GM19395 (cell line): ENCODE measurements at regions not wholly inside any gene's neighbourhood (a gene's known extent, or its start where the extent isn't known, plus 50 kb on each side); places are given as distances from the start of the nearest gene placed in this dataset.
"Not testable (repeated sequence)": the region's sequence is repeated elsewhere in the genome, so short reads cannot be mapped to it uniquely, and the experiment has no call there.

Experiments
- ATAC-seq: cut with Tn5 transposase; IDR thresholded peaks from one replicate; pipeline ENCODE4 v1.9.1; 2021; ENCODE audit warnings: mild to moderate bottlenecking, moderate library complexity; ENCODE audit not compliant: unreplicated experiment

- no peak for ATAC-seq
Measured at GRCh38 chr14:84273181-84273580, 1256.8 kb upstream of the FLRT2 start.

- no peak for ATAC-seq
Measured at GRCh38 chr14:84282618-84283017, 1247.3 kb upstream of the FLRT2 start.

GRCh38 chr14:84288781-84289180 lies 1241.2 kb upstream of the FLRT2 start:
- ATAC-seq = no peak

- ATAC-seq = no peak
Measured at GRCh38 chr14:84298663-84299195, 1231.2 kb upstream of the FLRT2 start.

- no peak for ATAC-seq
Measured at GRCh38 chr14:84303140-84303539, 1226.8 kb upstream of the FLRT2 start.

GRCh38 chr14:84312551-84312950 lies 1217.4 kb upstream of the FLRT2 start:
- no peak for ATAC-seq

GRCh38 chr14:84323450-84323849 lies 1206.5 kb upstream of the FLRT2 start:
- no peak for ATAC-seq

- ATAC-seq = no peak
Measured at GRCh38 chr14:84323978-84324377, 1206.0 kb upstream of the FLRT2 start.

- ATAC-seq = no peak
Measured at GRCh38 chr14:84336433-84336832, 1193.5 kb upstream of the FLRT2 start.

GRCh38 chr14:84340938-84341337 lies 1189.0 kb upstream of the FLRT2 start:
- ATAC-seq = no peak

GRCh38 chr14:84341867-84342266 lies 1188.1 kb upstream of the FLRT2 start:
- ATAC-seq = not testable (repeated sequence)

- no peak for ATAC-seq
Measured at GRCh38 chr14:84343656-84344055, 1186.3 kb upstream of the FLRT2 start.

GRCh38 chr14:84351646-84352045 lies 1178.3 kb upstream of the FLRT2 start:
- ATAC-seq = no peak

GRCh38 chr14:84361476-84361875 lies 1168.5 kb upstream of the FLRT2 start:
- ATAC-seq = no peak

GRCh38 chr14:84375235-84375634 lies 1154.7 kb upstream of the FLRT2 start:
- ATAC-seq = no peak

- ATAC-seq = no peak
Measured at GRCh38 chr14:84390010-84390409, 1139.9 kb upstream of the FLRT2 start.

- ATAC-seq = no peak
Measured at GRCh38 chr14:84397631-84398030, 1132.3 kb upstream of the FLRT2 start.

GRCh38 chr14:84399296-84399910 lies 1130.5 kb upstream of the FLRT2 start:
- ATAC-seq = no peak

GRCh38 chr14:84401631-84402030 lies 1128.3 kb upstream of the FLRT2 start:
- no peak for ATAC-seq

- ATAC-seq = no peak
Measured at GRCh38 chr14:84403585-84403984, 1126.4 kb upstream of the FLRT2 start.

- no peak for ATAC-seq
Measured at GRCh38 chr14:84404246-84404645, 1125.7 kb upstream of the FLRT2 start.

GRCh38 chr14:84409435-84409834 lies 1120.5 kb upstream of the FLRT2 start:
- ATAC-seq = no peak

GRCh38 chr14:84410344-84410743 lies 1119.6 kb upstream of the FLRT2 start:
- no peak for ATAC-seq
